ENCODE measurements at regions not wholly inside any gene's neighbourhood (a gene's known extent, or its start where the extent isn't known, plus 50 kb on each side); places are given as distances from the start of the nearest gene placed in this dataset.

DNA sequence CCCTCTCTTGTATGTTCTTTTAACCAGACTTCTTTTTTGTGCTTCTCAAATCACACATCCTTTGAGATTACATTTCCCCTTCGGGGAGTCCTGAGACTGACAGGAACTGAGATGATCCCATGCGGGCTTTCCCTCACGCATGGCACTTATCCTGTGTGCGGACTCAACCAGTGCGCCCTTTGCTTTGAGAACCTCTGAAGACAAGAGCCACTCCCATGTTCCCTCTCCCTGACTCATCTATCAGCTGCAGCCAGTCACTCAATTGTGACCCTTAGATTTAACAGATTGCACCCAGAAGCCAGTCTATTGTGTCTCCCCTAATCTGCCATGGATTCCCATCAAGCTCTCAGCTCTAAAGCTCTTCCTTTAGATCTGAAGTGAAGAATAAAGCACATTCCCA, 353.9 kb upstream of the MEOX2 start:
- TF ChIP-seq, protein P1, sequence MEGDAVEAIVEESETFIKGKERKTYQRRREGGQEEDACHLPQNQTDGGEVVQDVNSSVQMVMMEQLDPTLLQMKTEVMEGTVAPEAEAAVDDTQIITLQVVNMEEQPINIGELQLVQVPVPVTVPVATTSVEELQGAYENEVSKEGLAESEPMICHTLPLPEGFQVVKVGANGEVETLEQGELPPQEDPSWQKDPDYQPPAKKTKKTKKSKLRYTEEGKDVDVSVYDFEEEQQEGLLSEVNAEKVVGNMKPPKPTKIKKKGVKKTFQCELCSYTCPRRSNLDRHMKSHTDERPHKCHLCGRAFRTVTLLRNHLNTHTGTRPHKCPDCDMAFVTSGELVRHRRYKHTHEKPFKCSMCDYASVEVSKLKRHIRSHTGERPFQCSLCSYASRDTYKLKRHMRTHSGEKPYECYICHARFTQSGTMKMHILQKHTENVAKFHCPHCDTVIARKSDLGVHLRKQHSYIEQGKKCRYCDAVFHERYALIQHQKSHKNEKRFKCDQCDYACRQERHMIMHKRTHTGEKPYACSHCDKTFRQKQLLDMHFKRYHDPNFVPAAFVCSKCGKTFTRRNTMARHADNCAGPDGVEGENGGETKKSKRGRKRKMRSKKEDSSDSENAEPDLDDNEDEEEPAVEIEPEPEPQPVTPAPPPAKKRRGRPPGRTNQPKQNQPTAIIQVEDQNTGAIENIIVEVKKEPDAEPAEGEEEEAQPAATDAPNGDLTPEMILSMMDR (IDR thresholded peaks at IDR 0.05; ENCODE audit: low read length): no peak
- no peak for TF ChIP-seq EZH2 (optimal IDR thresholded peaks at IDR 0.05; ENCODE audit: low read depth, low read length)

Measured in MM.1S (cell line).